Muscle of leg (tissue), 3 donors: ENCODE measurements at regions not wholly inside any gene's neighbourhood (a gene's known extent, or its start where the extent isn't known, plus 50 kb on each side); places are given as distances from the start of the nearest gene placed in this dataset.
A peak's percentile ranks its signal among the peaks of the same experiment; 100 is the strongest.

ENCODE experiments used
- DNase-seq: peaks from one replicate; pipeline ENCODE4 v3.0.0; 2013
- H3K27ac ChIP-seq: one replicate; pipeline ENCODE4 v1.5.1; 2013; ENCODE audit warnings: mild to moderate bottlenecking, low read length, control low read depth
- H3K27me3 ChIP-seq: one replicate; pipeline ENCODE4 v1.6.1; 2013; ENCODE audit warnings: low read length; ENCODE audit not compliant: control insufficient read depth, insufficient read depth
- H3K36me3 ChIP-seq: one replicate; pipeline ENCODE4 v1.6.1; 2013; ENCODE audit warnings: low read length; ENCODE audit not compliant: control insufficient read depth, insufficient read depth
- H3K4me1 ChIP-seq: one replicate; pipeline ENCODE4 v1.6.1; 2013; ENCODE audit warnings: low read length; ENCODE audit not compliant: control insufficient read depth, insufficient read depth
- H3K4me3 ChIP-seq: one replicate; pipeline ENCODE4 v1.5.1; 2013; ENCODE audit warnings: low read length, control low read depth
- H3K9me3 ChIP-seq: replicated peaks from 2 replicates; pipeline ENCODE4 v1.6.1; 2013; ENCODE audit warnings: low read depth, low read length; ENCODE audit not compliant: control insufficient read depth
- WGBS: methylation state at CpG from one replicate; pipeline ENCODE4 v1.1.5; 2013; ENCODE audit warnings: missing lambda C conversion rate; ENCODE audit not compliant: insufficient coverage; 5-methylcytosine and 5-hydroxymethylcytosine counted together

DNA sequence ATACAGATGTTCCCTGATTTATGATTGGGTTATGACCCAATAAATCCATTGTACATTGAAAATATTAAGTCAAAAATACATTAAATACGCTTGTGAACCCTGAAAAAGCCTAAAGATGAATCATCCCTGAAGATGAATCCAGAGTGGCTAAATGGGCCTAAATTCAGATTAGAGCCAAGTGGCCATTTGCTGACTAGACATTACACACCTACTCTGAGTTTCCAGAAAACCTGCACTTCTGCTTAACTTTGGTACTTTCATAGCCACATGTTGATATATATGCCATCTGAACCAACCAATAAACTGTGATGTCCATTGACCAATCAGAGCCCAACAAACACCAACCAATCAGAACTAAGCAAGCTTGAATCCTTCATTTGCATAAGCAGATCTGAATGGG lies 106.9 kb downstream of the WT1 start:
- Histone ChIP-seq H3K4me3 (no peak overlapping the region), H3K27ac (no peak overlapping the region), H3K4me1 (peaks cover 2% of the 10 kb centered on the region), H3K9me3 (no peaks in the 10 kb centered on the region), H3K27me3 (peaks cover 9% of the 10 kb centered on the region), H3K36me3 (no peaks in the 10 kb centered on the region)
- no peak for DNase-seq
- WGBS, result no CpG with 5 or more reads among the region's 1 CpG

DNA sequence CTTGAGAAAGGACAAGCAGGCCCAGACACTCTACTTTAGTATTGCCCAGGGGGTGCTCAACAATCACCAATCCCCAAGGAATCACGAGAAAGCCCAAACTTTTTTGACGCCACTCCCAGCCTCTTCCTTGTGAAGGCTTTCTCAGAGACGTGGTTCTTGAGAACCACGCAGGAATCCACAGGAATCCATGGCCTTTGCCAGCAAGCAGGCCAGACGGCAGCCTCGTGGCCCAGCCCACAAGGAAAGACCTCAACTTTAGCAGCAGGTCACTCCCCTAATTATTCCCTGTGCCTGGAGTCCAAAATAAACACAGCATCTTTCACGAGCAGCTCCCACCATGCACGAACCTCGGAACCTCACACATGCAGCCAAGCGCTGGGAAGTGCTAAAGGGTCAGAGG lies 104.2 kb downstream of the WT1 start:
- no peaks in the 10 kb centered on the region for H3K36me3 ChIP-seq
- no peaks in the 10 kb centered on the region for H3K9me3 ChIP-seq
- peaks cover 7% of the 10 kb centered on the region for H3K4me1 ChIP-seq
- H3K27me3 ChIP-seq, result peaks cover 25% of the 10 kb centered on the region
- no peak overlapping the region for H3K4me3 ChIP-seq
- WGBS, result 43% methylated on average over 10 of the region's 10 CpGs
- no peak for DNase-seq
- no peak overlapping the region for H3K27ac ChIP-seq

- 82% methylated on average over 1 of the region's 1 CpG for WGBS
- Histone ChIP-seq H3K4me1 (peaks cover 7% of the 10 kb centered on the region), H3K27ac (no peak overlapping the region), H3K36me3 (no peaks in the 10 kb centered on the region), H3K9me3 (no peaks in the 10 kb centered on the region), H3K4me3 (no peak overlapping the region), H3K27me3 (peaks cover 25% of the 10 kb centered on the region)
- no peak for DNase-seq
Observed at GRCh38 chr11:32331792-32332191, 103.5 kb downstream of the WT1 start.

GRCh38 chr11:32332990-32333319 lies 102.4 kb downstream of the WT1 start:
- Histone ChIP-seq H3K4me1 (peaks cover 7% of the 10 kb centered on the region), H3K9me3 (no peaks in the 10 kb centered on the region), H3K36me3 (no peaks in the 10 kb centered on the region), H3K27me3 (peaks cover 26% of the 10 kb centered on the region), H3K4me3 (peak overlapping the region; percentile 46), H3K27ac (no peak overlapping the region)
- whole genome bisulfite sequencing, result 13% methylated on average over 12 of the region's 14 CpGs
- no peak for DNase-seq

DNA sequence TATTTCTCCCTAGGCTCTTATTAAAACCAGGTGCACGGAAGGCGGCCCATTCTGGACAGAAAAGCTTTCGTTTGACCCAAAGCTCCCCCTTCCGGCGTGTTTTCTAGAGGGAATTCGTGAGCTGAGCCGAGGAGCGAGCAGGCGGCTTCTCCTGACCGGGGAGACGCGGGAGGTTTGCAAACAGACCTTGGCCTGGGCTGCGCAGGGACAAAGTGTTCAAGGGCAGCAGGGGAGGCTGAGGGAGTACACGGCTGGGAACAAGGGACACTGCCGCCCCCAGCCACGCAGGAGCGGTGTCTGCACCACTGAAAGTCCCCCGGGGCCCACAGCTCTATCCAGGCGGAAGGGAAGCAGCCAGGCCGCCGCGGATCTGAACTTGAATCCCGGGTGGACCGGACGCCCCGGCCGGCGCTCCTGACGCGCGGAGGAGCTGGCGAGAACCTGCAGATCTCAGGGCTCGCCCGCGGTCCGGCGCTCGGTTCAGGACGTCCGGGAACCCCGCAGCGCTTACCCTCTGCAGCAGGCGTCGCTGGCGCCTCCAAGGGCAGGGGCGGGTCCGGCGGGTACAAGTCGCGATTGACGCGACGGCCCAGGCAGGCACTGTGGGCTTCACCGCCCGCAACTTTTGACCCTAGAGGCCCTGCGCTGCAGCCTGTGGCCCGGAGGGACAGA lies 101.9 kb downstream of the WT1 start:
- H3K4me1 ChIP-seq, result peaks cover 7% of the 10 kb centered on the region
- 1% methylated on average over 55 of the region's 57 CpGs for WGBS
- H3K27me3 ChIP-seq, result peaks cover 26% of the 10 kb centered on the region
- no peaks in the 10 kb centered on the region for H3K9me3 ChIP-seq
- no peaks in the 10 kb centered on the region for H3K36me3 ChIP-seq
- H3K4me3 ChIP-seq, result peak overlapping the region; percentile 46
- no peak overlapping the region for H3K27ac ChIP-seq
- DNase-seq, result peak; percentile 84

GRCh38 chr11:32334822-32335221 lies 100.5 kb downstream of the WT1 start:
- Histone ChIP-seq H3K4me3 (no peak overlapping the region), H3K4me1 (peaks cover 7% of the 10 kb centered on the region), H3K27ac (no peak overlapping the region), H3K36me3 (no peaks in the 10 kb centered on the region), H3K27me3 (peaks cover 26% of the 10 kb centered on the region), H3K9me3 (no peaks in the 10 kb centered on the region)
- no peak for DNase-seq
- WGBS, result 94% methylated on average over 8 of the region's 8 CpGs
